GM12878 (cell line): ENCODE measurements at regions not wholly inside any gene's neighbourhood (a gene's known extent, or its start where the extent isn't known, plus 50 kb on each side); places are given as distances from the start of the nearest gene placed in this dataset.

Experiments used
- ATAC-seq: fragments of 200-7000 bp; cut with Tn5 transposase; 3 replicates; pipeline ENCODE4 v1.9.1; 2020; ENCODE audit warnings: mild to moderate bottlenecking, moderate library complexity
- BruUV-seq: library from RNA; stranded (reverse); fragments of 400-500 nt; replicated peaks from 2 replicates; lab custom pipeline; 2021; lab: Mats Ljungman, UMichigan
- CTCF ChIA-PET: fragments of 300-600 bp; sonication (Branson Sonifier 250); formaldehyde crosslinking; extraction: SDS; loops from one replicate; lab custom pipeline; 2021; ENCODE audit warnings: inconsistent platforms; lab: Yijun Ruan, JAX
- POLR2A ChIA-PET: fragments of 350-600 bp; formaldehyde crosslinking; extraction: SDS; loops from one replicate; lab custom pipeline; 2021; ENCODE audit warnings: inconsistent platforms; lab: Charles Lee
- RAD21 ChIA-PET: fragments of 300-600 bp; sonication (Branson Sonifier 250); formaldehyde crosslinking; loops from one replicate; lab custom pipeline; 2023; ENCODE audit warnings: antibody characterized with exemption; ENCODE audit not compliant: unreplicated experiment; lab: Charles Lee
- SMC1A ChIA-PET: fragments of 300-600 bp; sonication (Branson Sonifier 250); formaldehyde crosslinking; loops from one replicate; lab custom pipeline; 2023; ENCODE audit not compliant: unreplicated experiment, uncharacterized antibody; lab: Charles Lee
- DNase-seq: peaks from one replicate; pipeline ENCODE4 v3.0.0-alpha.2; 2011; ENCODE audit warnings: low read depth, low spot score
- FAIRE-seq: peaks from 3 replicates; lab custom pipeline; 2011; peaks lifted over from hg19 to GRCh38; lab: Jason Lieb, UNC
- H2AFZ ChIP-seq: 2 replicates; pipeline ENCODE4 v1.6.0; 2011; ENCODE audit warnings: low read depth, low read length, control low read depth; ENCODE audit not compliant: control insufficient read depth
- H3K27ac ChIP-seq: 2 replicates; pipeline ENCODE4 v1.5.1; 2011; ENCODE audit warnings: control low read depth; ENCODE audit not compliant: control insufficient read depth, insufficient read depth
- H3K27me3 ChIP-seq, 2 experiments: replicated peaks in 1 of 2; 2 replicates each; pipeline versions ENCODE4 v1.6.0 to v1.6.1; 2011; ENCODE audit warnings: low read length in 1 of 2; ENCODE audit not compliant: control insufficient read depth in 2 of 2, insufficient read depth in 2 of 2
- H3K36me3 ChIP-seq, 2 experiments: 2 replicates each; pipeline ENCODE4 v1.5.1; 2011; ENCODE audit warnings: low read length in 1 of 2; ENCODE audit not compliant: control insufficient read depth in 2 of 2, insufficient read depth in 2 of 2
- H3K4me1 ChIP-seq: 2 replicates; pipeline ENCODE4 v1.6.1; 2011; ENCODE audit warnings: mild to moderate bottlenecking, low read length, moderate library complexity, mixed read lengths; ENCODE audit not compliant: control insufficient read depth, insufficient read depth
- H3K4me2 ChIP-seq: 2 replicates; pipeline ENCODE4 v1.6.0; 2011; ENCODE audit warnings: control low read depth; ENCODE audit not compliant: control insufficient read depth, insufficient read depth
- H3K4me3 ChIP-seq: fragments of 200-600 bp; sonication (generic); 2 replicates; pipeline ENCODE4 v1.5.1; 2016
- H3K79me2 ChIP-seq: 2 replicates; pipeline ENCODE4 v1.6.0; 2011; ENCODE audit warnings: low read length; ENCODE audit not compliant: control insufficient read depth, insufficient read depth
- H3K9ac ChIP-seq: 2 replicates; pipeline ENCODE4 v1.8.0; 2011; ENCODE audit warnings: low read length, control low read depth, mixed read lengths; ENCODE audit not compliant: control insufficient read depth, insufficient read depth
- H3K9me3 ChIP-seq: replicated peaks from 3 replicates; pipeline ENCODE4 v1.5.1; 2011; ENCODE audit warnings: mild to moderate bottlenecking, low read length; ENCODE audit not compliant: control insufficient read depth, insufficient read depth
- H4K20me1 ChIP-seq: 2 replicates; pipeline ENCODE4 v1.6.0; 2011; ENCODE audit not compliant: control insufficient read depth, insufficient read depth
- CBFB ChIP-seq: IDR thresholded peaks from 2 replicates; pipeline ENCODE4 v1.6.1; 2016; ENCODE audit warnings: antibody characterized with exemption, low read depth
- CBX3 ChIP-seq: fragments of 200-600 bp; sonication (generic); IDR thresholded peaks from 2 replicates; pipeline ENCODE4 v1.6.1; 2016; ENCODE audit warnings: low read depth, borderline replicate concordance
- CREM ChIP-seq: IDR thresholded peaks from 2 replicates; pipeline ENCODE4 v1.6.1; 2014; ENCODE audit warnings: antibody characterized with exemption, low read depth
- DPF2 ChIP-seq: fragments of 450-650 bp; IDR thresholded peaks from 2 replicates; pipeline ENCODE4 v1.6.1; 2017; ENCODE audit warnings: mild to moderate bottlenecking
- GABPA ChIP-seq: IDR thresholded peaks from 2 replicates; pipeline ENCODE4 v1.6.1; 2014; ENCODE audit warnings: antibody characterized with exemption, low read depth, mild to moderate bottlenecking, inconsistent platforms
- MYC ChIP-seq: IDR thresholded peaks from 2 replicates; pipeline ENCODE4 v1.6.1; 2011; ENCODE audit warnings: mild to moderate bottlenecking, low read length, moderate library complexity, inconsistent platforms; ENCODE audit not compliant: insufficient read depth, insufficient replicate concordance, insufficient read length, severe bottlenecking
- NFIC ChIP-seq: IDR thresholded peaks from 2 replicates; pipeline ENCODE4 v1.6.1; 2012; ENCODE audit warnings: low read depth, mild to moderate bottlenecking, inconsistent platforms, low read length, moderate library complexity
- NR2C2 ChIP-seq: IDR thresholded peaks from 2 replicates; pipeline ENCODE4 v1.6.1; 2011; ENCODE audit warnings: borderline replicate concordance, low read depth; ENCODE audit not compliant: control insufficient read depth, insufficient read length
- PAX5 ChIP-seq: IDR thresholded peaks from 2 replicates; pipeline ENCODE4 v1.6.1; 2011; ENCODE audit warnings: low read depth, low read length, borderline replicate concordance
- PRDM15 ChIP-seq: fragments of 450-650 bp; formaldehyde crosslinking; IDR thresholded peaks from 2 replicates; pipeline ENCODE4 v1.4.0; 2020; ENCODE audit warnings: mild to moderate bottlenecking, moderate library complexity
- RAD21 ChIP-seq: IDR thresholded peaks from 2 replicates; pipeline ENCODE4 v1.6.1; 2011; ENCODE audit warnings: mild to moderate bottlenecking, low read depth, low read length, moderate library complexity; ENCODE audit not compliant: insufficient read depth
- RUNX3 ChIP-seq: IDR thresholded peaks from 2 replicates; pipeline ENCODE4 v1.6.1; 2012; ENCODE audit warnings: low read length, inconsistent platforms
- SMAD5 ChIP-seq: IDR thresholded peaks from 2 replicates; pipeline ENCODE4 v1.6.1; 2016; ENCODE audit warnings: antibody characterized with exemption, low read depth
- TCF3 ChIP-seq: IDR thresholded peaks from 2 replicates; pipeline ENCODE4 v1.6.1; 2012; ENCODE audit warnings: low read depth, mild to moderate bottlenecking, low read length, borderline replicate concordance; ENCODE audit not compliant: insufficient read depth
- ZNF687 ChIP-seq: fragments of 450-650 bp; IDR thresholded peaks from 2 replicates; pipeline ENCODE4 v1.6.1; 2017; ENCODE audit warnings: mild to moderate bottlenecking, moderate library complexity
- in situ Hi-C: fragments of 300-500 bp; cut with MboI; formaldehyde crosslinking; loops from 9 replicates; pipeline ENCODE4 v1.14.3; 2018; ENCODE audit warnings: mixed read lengths
- intact Hi-C: fragments of 100-400 bp; cut with micrococcal nuclease; formaldehyde crosslinking; loops from one replicate; pipeline ENCODE4 v1.14.2; 2022; ENCODE audit not compliant: unreplicated experiment
- TF ChIP-seq, protein P1 (sequence below): fragments of 150-350 bp; IDR thresholded peaks from 2 replicates; pipeline ENCODE4 v1.6.1; 2014; ENCODE audit warnings: mild to moderate bottlenecking, low read depth, low read length

DNA sequence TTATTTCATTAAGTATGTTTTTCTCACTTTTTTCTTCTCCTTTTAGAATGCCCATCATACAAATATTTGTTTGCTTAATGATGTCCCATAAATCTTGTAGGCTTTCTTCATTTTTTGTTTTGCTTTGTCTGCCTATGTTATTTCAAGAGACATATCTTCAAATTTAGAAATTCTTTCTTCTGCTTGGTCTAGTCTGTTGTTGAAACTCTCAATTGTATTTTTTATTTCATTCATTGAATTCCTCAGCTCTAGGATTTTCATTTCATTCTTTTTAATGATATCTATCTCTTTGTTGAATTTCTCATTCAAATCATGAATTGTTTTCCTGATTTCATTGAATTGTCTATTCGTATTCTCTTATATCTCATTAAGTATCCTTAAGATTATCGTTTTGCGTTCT lies 125.1 kb upstream of the VIPR2 start (continued):
- TF ChIP-seq NR2C2 (no peak), NFIC (no peak)

- RAD21 ChIA-PET = no interaction called here
- ATAC-seq = no peak
- CTCF ChIA-PET = no interaction called here
- Histone ChIP-seq H3K27me3 (no peaks in the 10 kb centered on the region), H3K4me2 (no peak overlapping the region), H2AFZ (no peak overlapping the region), H3K4me1 (no peaks in the 10 kb centered on the region), H4K20me1 (no peaks in the 10 kb centered on the region), H3K27ac (no peak overlapping the region), H3K79me2 (no peaks in the 10 kb centered on the region), H3K9ac (no peak overlapping the region), H3K36me3 (no peaks in the 10 kb centered on the region), H3K4me3 (no peak overlapping the region), H3K9me3 (no peaks in the 10 kb centered on the region)
- intact Hi-C loops (no loop called here), in situ Hi-C loops (no loop called here)
- SMC1A ChIA-PET = no interaction called here
- POLR2A ChIA-PET = no interaction called here
- DNase-seq = no peak
- no TSS peak for BruUV-seq
- FAIRE-seq = no peak
- TF ChIP-seq CREM = no peak
- no peak for TF ChIP-seq SMAD5
- TF ChIP-seq, protein P1, sequence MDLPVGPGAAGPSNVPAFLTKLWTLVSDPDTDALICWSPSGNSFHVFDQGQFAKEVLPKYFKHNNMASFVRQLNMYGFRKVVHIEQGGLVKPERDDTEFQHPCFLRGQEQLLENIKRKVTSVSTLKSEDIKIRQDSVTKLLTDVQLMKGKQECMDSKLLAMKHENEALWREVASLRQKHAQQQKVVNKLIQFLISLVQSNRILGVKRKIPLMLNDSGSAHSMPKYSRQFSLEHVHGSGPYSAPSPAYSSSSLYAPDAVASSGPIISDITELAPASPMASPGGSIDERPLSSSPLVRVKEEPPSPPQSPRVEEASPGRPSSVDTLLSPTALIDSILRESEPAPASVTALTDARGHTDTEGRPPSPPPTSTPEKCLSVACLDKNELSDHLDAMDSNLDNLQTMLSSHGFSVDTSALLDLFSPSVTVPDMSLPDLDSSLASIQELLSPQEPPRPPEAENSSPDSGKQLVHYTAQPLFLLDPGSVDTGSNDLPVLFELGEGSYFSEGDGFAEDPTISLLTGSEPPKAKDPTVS = no peak
- TF ChIP-seq CBFB = no peak
- no peak for TF ChIP-seq ZNF687
- TF ChIP-seq MYC = no peak
- no peak for TF ChIP-seq RAD21
- no peak for TF ChIP-seq DPF2
- TF ChIP-seq PAX5 = no peak
- no peak for TF ChIP-seq GABPA
- TF ChIP-seq RUNX3 = no peak
- no peak for TF ChIP-seq CBX3
- no peak for TF ChIP-seq PRDM15
- no peak for TF ChIP-seq TCF3
Observed at GRCh38 chr7:159263430-159263829, 118.8 kb upstream of the VIPR2 start.
